Liver (tissue), 8 donors: ENCODE measurements at regions not wholly inside any gene's neighbourhood (a gene's known extent, or its start where the extent isn't known, plus 50 kb on each side); places are given as distances from the start of the nearest gene placed in this dataset.

Experiments used
- DNase-seq: peaks from one replicate; pipeline ENCODE4 v3.0.0-alpha.2; 2017; ENCODE audit warnings: low spot score
- H3K27ac ChIP-seq, 2 donors: one replicate each; pipeline ENCODE4 v1.7.0; 2013; ENCODE audit warnings: inconsistent platforms in 2 of 2, low read length in 2 of 2, control low read depth in 1 of 2, low read depth in 1 of 2, mild to moderate bottlenecking in 1 of 2
- H3K27me3 ChIP-seq, 4 donors: one replicate each; pipeline versions ENCODE4 v1.6.1 to v1.7.0; 2013; ENCODE audit warnings: low read length in 3 of 4, inconsistent platforms in 1 of 4, mild to moderate bottlenecking in 1 of 4, moderate library complexity in 1 of 4; ENCODE audit not compliant: control insufficient read depth in 4 of 4, insufficient read depth in 4 of 4
- H3K36me3 ChIP-seq, 4 donors: one replicate each; pipeline versions ENCODE4 v1.6.1 to v1.7.0; 2013; ENCODE audit warnings: low read length in 3 of 4, mild to moderate bottlenecking in 3 of 4, low read depth in 1 of 4, moderate library complexity in 1 of 4; ENCODE audit not compliant: control insufficient read depth in 4 of 4, insufficient read depth in 3 of 4
- H3K4me1 ChIP-seq, 4 donors: one replicate each; pipeline versions ENCODE4 v1.6.1 to v1.7.0; 2013; ENCODE audit warnings: low read length in 3 of 4, mild to moderate bottlenecking in 3 of 4, moderate library complexity in 1 of 4; ENCODE audit not compliant: control insufficient read depth in 4 of 4, insufficient read depth in 4 of 4
- H3K4me3 ChIP-seq, 3 donors: one replicate each; pipeline versions ENCODE4 v1.6.1 to v1.7.0; 2013; ENCODE audit warnings: low read length in 3 of 3, control low read depth in 1 of 3, low read depth in 1 of 3, mild to moderate bottlenecking in 1 of 3
- H3K9ac ChIP-seq, 2 donors: one replicate each; pipeline ENCODE4 v1.7.0; 2013; ENCODE audit warnings: low read length in 2 of 2, mild to moderate bottlenecking in 2 of 2, moderate library complexity in 2 of 2, control low read depth in 1 of 2, low read depth in 1 of 2
- H3K9me3 ChIP-seq, 4 donors: one replicate each; pipeline versions ENCODE4 v1.6.1 to v1.7.0; 2013; ENCODE audit warnings: low read length in 3 of 4; ENCODE audit not compliant: control insufficient read depth in 4 of 4
- ATF3 ChIP-seq: IDR thresholded peaks from 2 replicates; pipeline ENCODE4 v1.6.1; 2016; ENCODE audit warnings: antibody characterized with exemption
- EGR1 ChIP-seq, 2 donors: IDR thresholded peaks; 2 replicates each; pipeline ENCODE4 v1.6.1; 2016 to 2018; ENCODE audit warnings: antibody characterized with exemption in 2 of 2, low read depth in 2 of 2
- FOXA1 ChIP-seq: IDR thresholded peaks from 2 replicates; pipeline ENCODE4 v1.6.1; 2016; ENCODE audit warnings: antibody characterized with exemption
- FOXA2 ChIP-seq: IDR thresholded peaks from 2 replicates; pipeline ENCODE4 v1.6.1; 2016; ENCODE audit warnings: antibody characterized with exemption
- GABPA ChIP-seq, 2 donors: IDR thresholded peaks in 1 of 2; conservative IDR thresholded peaks in 1 of 2; 2 replicates each; pipeline ENCODE4 v1.6.1; 2016; ENCODE audit warnings: antibody characterized with exemption in 2 of 2, mild to moderate bottlenecking in 1 of 2, moderate library complexity in 1 of 2
- HNF4A ChIP-seq, 2 donors: conservative IDR thresholded peaks; 2 replicates each; pipeline ENCODE4 v1.6.1; 2016; ENCODE audit warnings: antibody characterized with exemption in 2 of 2, mild to moderate bottlenecking in 2 of 2
- HNF4G ChIP-seq: IDR thresholded peaks from 2 replicates; pipeline ENCODE4 v1.6.1; 2016; ENCODE audit warnings: antibody characterized with exemption
- JUND ChIP-seq, 2 donors: IDR thresholded peaks; 2 replicates each; pipeline ENCODE4 v1.6.1; 2016; ENCODE audit warnings: antibody characterized with exemption in 2 of 2
- NR2F2 ChIP-seq: IDR thresholded peaks from 2 replicates; pipeline ENCODE4 v1.6.1; 2016; ENCODE audit warnings: antibody characterized with exemption
- RAD21 ChIP-seq, 2 donors: IDR thresholded peaks; 2 replicates each; pipeline ENCODE4 v1.6.1; 2016; ENCODE audit warnings: antibody characterized with exemption in 2 of 2, mild to moderate bottlenecking in 2 of 2
- RXRA ChIP-seq, 2 donors: IDR thresholded peaks; 2 replicates each; pipeline ENCODE4 v1.6.1; 2017 to 2018; ENCODE audit warnings: antibody characterized with exemption in 2 of 2, mild to moderate bottlenecking in 1 of 2
- SP1 ChIP-seq: IDR thresholded peaks from 2 replicates; pipeline ENCODE4 v1.6.1; 2018; ENCODE audit warnings: antibody characterized with exemption, mild to moderate bottlenecking
- TAF1 ChIP-seq: conservative IDR thresholded peaks from 2 replicates; pipeline ENCODE4 v1.6.1; 2016; ENCODE audit warnings: antibody characterized with exemption, mild to moderate bottlenecking
- YY1 ChIP-seq: IDR thresholded peaks from 2 replicates; pipeline ENCODE4 v1.6.1; 2016; ENCODE audit warnings: antibody characterized with exemption, mild to moderate bottlenecking
- WGBS: extraction: QIAGEN DNeasy Blood & Tissue Kit; methylation state at CpG from one replicate; pipeline ENCODE4 v1.1.7; 2013; 5-methylcytosine and 5-hydroxymethylcytosine counted together
- TF ChIP-seq, protein P1 (sequence below): fragments of 150-350 bp; IDR thresholded peaks from 2 replicates; pipeline ENCODE4 v1.5.1; 2017; ENCODE audit warnings: improper control_type of control experiment, low read depth, low read length; ENCODE audit not compliant: missing input control
- TF ChIP-seq, protein P2 (sequence below): IDR thresholded peaks from 2 replicates; pipeline ENCODE4 v1.6.1; 2016; ENCODE audit warnings: antibody characterized with exemption
- TF ChIP-seq, protein P3 (sequence below): IDR thresholded peaks from 2 replicates; pipeline ENCODE4 v1.6.1; 2016; ENCODE audit warnings: antibody characterized with exemption, mild to moderate bottlenecking
- TF ChIP-seq, protein P4 (sequence below): IDR thresholded peaks from 2 replicates; pipeline ENCODE4 v1.6.1; 2016; ENCODE audit warnings: antibody characterized with exemption
- donor health status: healthy.
- donor health status: healthy.
- donor health status: healthy.
- donor health status: healthy.
- donor health status: healthy.

- H3K27me3 ChIP-seq = no peaks in the 10 kb centered on the region
- TF ChIP-seq RXRA (IDR thresholded peaks at IDR 0.05) = no peak
- TF ChIP-seq FOXA2 = no peak
- TF ChIP-seq HNF4A (conservative IDR thresholded peaks at IDR 0.05) = no peak
- no peak for TF ChIP-seq GABPA (IDR thresholded peaks at IDR 0.05 in 1 of 2, conservative IDR thresholded peaks at IDR 0.05 in 1 of 2)
- TF ChIP-seq ATF3 = no peak
- TF ChIP-seq, protein P1, sequence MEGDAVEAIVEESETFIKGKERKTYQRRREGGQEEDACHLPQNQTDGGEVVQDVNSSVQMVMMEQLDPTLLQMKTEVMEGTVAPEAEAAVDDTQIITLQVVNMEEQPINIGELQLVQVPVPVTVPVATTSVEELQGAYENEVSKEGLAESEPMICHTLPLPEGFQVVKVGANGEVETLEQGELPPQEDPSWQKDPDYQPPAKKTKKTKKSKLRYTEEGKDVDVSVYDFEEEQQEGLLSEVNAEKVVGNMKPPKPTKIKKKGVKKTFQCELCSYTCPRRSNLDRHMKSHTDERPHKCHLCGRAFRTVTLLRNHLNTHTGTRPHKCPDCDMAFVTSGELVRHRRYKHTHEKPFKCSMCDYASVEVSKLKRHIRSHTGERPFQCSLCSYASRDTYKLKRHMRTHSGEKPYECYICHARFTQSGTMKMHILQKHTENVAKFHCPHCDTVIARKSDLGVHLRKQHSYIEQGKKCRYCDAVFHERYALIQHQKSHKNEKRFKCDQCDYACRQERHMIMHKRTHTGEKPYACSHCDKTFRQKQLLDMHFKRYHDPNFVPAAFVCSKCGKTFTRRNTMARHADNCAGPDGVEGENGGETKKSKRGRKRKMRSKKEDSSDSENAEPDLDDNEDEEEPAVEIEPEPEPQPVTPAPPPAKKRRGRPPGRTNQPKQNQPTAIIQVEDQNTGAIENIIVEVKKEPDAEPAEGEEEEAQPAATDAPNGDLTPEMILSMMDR = no peak
- no peak for TF ChIP-seq RAD21 (IDR thresholded peaks at IDR 0.05)
- no peak for TF ChIP-seq JUND (IDR thresholded peaks at IDR 0.05)
- no peak for TF ChIP-seq SP1
- TF ChIP-seq, protein P2, sequence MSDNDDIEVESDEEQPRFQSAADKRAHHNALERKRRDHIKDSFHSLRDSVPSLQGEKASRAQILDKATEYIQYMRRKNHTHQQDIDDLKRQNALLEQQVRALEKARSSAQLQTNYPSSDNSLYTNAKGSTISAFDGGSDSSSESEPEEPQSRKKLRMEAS = no peak
- no peak for TF ChIP-seq TAF1
- TF ChIP-seq HNF4G = no peak
- TF ChIP-seq, protein P3, sequence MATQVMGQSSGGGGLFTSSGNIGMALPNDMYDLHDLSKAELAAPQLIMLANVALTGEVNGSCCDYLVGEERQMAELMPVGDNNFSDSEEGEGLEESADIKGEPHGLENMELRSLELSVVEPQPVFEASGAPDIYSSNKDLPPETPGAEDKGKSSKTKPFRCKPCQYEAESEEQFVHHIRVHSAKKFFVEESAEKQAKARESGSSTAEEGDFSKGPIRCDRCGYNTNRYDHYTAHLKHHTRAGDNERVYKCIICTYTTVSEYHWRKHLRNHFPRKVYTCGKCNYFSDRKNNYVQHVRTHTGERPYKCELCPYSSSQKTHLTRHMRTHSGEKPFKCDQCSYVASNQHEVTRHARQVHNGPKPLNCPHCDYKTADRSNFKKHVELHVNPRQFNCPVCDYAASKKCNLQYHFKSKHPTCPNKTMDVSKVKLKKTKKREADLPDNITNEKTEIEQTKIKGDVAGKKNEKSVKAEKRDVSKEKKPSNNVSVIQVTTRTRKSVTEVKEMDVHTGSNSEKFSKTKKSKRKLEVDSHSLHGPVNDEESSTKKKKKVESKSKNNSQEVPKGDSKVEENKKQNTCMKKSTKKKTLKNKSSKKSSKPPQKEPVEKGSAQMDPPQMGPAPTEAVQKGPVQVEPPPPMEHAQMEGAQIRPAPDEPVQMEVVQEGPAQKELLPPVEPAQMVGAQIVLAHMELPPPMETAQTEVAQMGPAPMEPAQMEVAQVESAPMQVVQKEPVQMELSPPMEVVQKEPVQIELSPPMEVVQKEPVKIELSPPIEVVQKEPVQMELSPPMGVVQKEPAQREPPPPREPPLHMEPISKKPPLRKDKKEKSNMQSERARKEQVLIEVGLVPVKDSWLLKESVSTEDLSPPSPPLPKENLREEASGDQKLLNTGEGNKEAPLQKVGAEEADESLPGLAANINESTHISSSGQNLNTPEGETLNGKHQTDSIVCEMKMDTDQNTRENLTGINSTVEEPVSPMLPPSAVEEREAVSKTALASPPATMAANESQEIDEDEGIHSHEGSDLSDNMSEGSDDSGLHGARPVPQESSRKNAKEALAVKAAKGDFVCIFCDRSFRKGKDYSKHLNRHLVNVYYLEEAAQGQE = no peak
- TF ChIP-seq NR2F2 = no peak
- TF ChIP-seq, protein P4, sequence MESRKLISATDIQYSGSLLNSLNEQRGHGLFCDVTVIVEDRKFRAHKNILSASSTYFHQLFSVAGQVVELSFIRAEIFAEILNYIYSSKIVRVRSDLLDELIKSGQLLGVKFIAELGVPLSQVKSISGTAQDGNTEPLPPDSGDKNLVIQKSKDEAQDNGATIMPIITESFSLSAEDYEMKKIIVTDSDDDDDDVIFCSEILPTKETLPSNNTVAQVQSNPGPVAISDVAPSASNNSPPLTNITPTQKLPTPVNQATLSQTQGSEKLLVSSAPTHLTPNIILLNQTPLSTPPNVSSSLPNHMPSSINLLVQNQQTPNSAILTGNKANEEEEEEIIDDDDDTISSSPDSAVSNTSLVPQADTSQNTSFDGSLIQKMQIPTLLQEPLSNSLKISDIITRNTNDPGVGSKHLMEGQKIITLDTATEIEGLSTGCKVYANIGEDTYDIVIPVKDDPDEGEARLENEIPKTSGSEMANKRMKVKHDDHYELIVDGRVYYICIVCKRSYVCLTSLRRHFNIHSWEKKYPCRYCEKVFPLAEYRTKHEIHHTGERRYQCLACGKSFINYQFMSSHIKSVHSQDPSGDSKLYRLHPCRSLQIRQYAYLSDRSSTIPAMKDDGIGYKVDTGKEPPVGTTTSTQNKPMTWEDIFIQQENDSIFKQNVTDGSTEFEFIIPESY = no peak
- TF ChIP-seq YY1 = no peak
- no peak for TF ChIP-seq EGR1 (IDR thresholded peaks at IDR 0.05; ENCODE audit: low read depth in 2 of 2)
- no peak for TF ChIP-seq FOXA1
- H3K4me3 ChIP-seq = no peak overlapping the region
- no peak overlapping the region for H3K27ac ChIP-seq
- no peak overlapping the region for H3K9ac ChIP-seq
- no peak for DNase-seq
- H3K4me1 ChIP-seq = peaks cover 0 to 14% (median 8%) of the 10 kb centered on the region in 4 donors
- H3K36me3 ChIP-seq = no peaks in the 10 kb centered on the region
- no peaks in the 10 kb centered on the region for H3K9me3 ChIP-seq
- 74% methylated on average over 2 of the region's 2 CpGs for WGBS
These were observed 357.7 kb downstream of the CD83 start for GRCh38 chr6:14475306-14475705.
